ENCODE measurements at regions not wholly inside any gene's neighbourhood (a gene's known extent, or its start where the extent isn't known, plus 50 kb on each side); places are given as distances from the start of the nearest gene placed in this dataset.

DNA sequence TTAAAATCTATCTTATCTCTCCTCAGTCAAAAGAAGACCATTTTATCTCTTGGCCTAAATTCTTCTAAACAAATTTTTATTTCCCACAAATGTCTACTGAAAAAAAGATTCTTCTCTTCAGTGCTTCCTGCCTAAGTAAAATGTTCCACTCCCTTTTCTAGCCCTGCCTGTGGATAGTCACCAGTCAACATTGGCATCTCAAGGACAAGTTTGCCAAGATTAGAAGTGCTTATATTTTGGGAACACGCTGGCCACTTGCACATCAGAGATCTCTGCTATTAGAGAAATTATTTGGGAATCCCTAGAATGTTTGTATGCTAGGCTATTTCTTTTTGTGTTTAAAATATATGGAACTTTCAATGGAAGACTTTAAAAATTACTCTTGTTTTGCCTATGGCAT lies 758.2 kb upstream of the CDH7 start:
- H3K9ac ChIP-seq (ENCODE audit: low read depth in 1 of 2, low read length in 2 of 2) = no peak overlapping the region
- H3K27ac ChIP-seq (ENCODE audit: low read depth, low read length) = no peak overlapping the region
- H3K4me1 ChIP-seq (ENCODE audit: control insufficient read depth in 1 of 2, insufficient read depth in 2 of 2, low read length in 2 of 2) = no peaks in the 10 kb centered on the region
- H3K4me3 ChIP-seq (ENCODE audit: low read depth in 1 of 2, low read length in 2 of 2) = no peak overlapping the region
- H3K9me3 ChIP-seq (ENCODE audit: control insufficient read depth in 1 of 2, low read length in 2 of 2) = no peaks in the 10 kb centered on the region
- no peaks in the 10 kb centered on the region for H3K36me3 ChIP-seq (ENCODE audit: control insufficient read depth in 1 of 2, insufficient read depth in 2 of 2, low read length in 2 of 2)
- no peaks in the 10 kb centered on the region for H3K27me3 ChIP-seq (ENCODE audit: control insufficient read depth in 1 of 2, insufficient read depth in 2 of 2, low read length in 2 of 2)

DNA sequence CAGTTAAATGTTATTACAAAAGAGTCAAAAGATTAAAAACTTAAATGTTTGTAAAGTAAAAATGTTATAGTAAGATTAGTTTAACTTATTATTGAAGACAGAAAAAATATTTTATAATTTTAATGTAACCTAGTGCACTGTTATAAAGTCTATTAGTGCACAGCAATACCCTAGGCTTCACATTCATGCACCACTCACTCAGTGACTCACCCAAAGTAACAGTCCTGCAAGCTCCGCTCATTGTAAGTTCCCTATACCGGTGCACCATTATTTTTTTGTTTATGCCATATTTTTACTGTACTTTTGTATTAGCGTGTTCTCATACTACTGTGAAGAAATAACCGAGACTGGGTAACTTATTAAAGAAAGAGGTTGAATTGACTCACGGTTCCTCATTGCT lies 759.7 kb upstream of the CDH7 start:
- H3K4me1 ChIP-seq (ENCODE audit: control insufficient read depth in 1 of 2, insufficient read depth in 2 of 2, low read length in 2 of 2) = no peaks in the 10 kb centered on the region
- H3K27me3 ChIP-seq (ENCODE audit: control insufficient read depth in 1 of 2, insufficient read depth in 2 of 2, low read length in 2 of 2) = no peaks in the 10 kb centered on the region
- no peak overlapping the region for H3K9ac ChIP-seq (ENCODE audit: low read depth in 1 of 2, low read length in 2 of 2)
- H3K27ac ChIP-seq (ENCODE audit: low read depth, low read length) = no peak overlapping the region
- H3K9me3 ChIP-seq (ENCODE audit: control insufficient read depth in 1 of 2, low read length in 2 of 2) = no peaks in the 10 kb centered on the region
- no peaks in the 10 kb centered on the region for H3K36me3 ChIP-seq (ENCODE audit: control insufficient read depth in 1 of 2, insufficient read depth in 2 of 2, low read length in 2 of 2)
- H3K4me3 ChIP-seq (ENCODE audit: low read depth in 1 of 2, low read length in 2 of 2) = no peak overlapping the region

DNA sequence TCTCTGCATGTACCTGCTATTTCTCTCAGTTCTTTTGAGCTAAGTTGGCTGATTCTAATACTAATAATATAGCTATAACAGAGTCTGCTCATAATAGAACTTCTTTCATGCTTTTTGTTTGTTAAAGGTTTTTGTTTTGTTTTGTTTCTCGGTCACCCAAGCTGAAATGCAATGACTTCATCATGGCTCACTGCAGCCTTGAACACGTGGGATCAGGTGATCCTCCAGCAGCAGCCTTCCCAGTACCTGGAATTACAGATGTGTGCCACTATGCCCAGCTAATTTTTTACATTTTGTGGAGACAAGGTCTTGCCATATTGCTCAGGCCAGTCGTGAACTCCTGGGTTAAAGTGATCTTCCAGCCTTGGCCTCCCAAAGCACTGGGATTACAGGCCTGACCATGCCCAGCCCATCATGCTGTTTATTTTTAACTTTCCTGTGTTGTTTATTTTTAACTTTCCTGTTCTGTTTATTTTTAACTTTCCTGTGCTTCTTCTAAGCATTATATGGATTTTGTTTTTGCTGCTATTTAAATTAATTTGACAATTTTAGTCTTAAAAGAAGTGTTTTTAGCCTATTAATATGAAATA lies 763.8 kb upstream of the CDH7 start:
- no peak overlapping the region for H3K27ac ChIP-seq (ENCODE audit: low read depth, low read length)
- H3K9ac ChIP-seq (ENCODE audit: low read depth in 1 of 2, low read length in 2 of 2) = no peak overlapping the region
- H3K4me3 ChIP-seq (ENCODE audit: low read depth in 1 of 2, low read length in 2 of 2) = no peak overlapping the region
- no peaks in the 10 kb centered on the region for H3K9me3 ChIP-seq (ENCODE audit: control insufficient read depth in 1 of 2, low read length in 2 of 2)
- H3K4me1 ChIP-seq (ENCODE audit: control insufficient read depth in 1 of 2, insufficient read depth in 2 of 2, low read length in 2 of 2) = no peaks in the 10 kb centered on the region
- no peaks in the 10 kb centered on the region for H3K36me3 ChIP-seq (ENCODE audit: control insufficient read depth in 1 of 2, insufficient read depth in 2 of 2, low read length in 2 of 2)
- no peaks in the 10 kb centered on the region for H3K27me3 ChIP-seq (ENCODE audit: control insufficient read depth in 1 of 2, insufficient read depth in 2 of 2, low read length in 2 of 2)

DNA sequence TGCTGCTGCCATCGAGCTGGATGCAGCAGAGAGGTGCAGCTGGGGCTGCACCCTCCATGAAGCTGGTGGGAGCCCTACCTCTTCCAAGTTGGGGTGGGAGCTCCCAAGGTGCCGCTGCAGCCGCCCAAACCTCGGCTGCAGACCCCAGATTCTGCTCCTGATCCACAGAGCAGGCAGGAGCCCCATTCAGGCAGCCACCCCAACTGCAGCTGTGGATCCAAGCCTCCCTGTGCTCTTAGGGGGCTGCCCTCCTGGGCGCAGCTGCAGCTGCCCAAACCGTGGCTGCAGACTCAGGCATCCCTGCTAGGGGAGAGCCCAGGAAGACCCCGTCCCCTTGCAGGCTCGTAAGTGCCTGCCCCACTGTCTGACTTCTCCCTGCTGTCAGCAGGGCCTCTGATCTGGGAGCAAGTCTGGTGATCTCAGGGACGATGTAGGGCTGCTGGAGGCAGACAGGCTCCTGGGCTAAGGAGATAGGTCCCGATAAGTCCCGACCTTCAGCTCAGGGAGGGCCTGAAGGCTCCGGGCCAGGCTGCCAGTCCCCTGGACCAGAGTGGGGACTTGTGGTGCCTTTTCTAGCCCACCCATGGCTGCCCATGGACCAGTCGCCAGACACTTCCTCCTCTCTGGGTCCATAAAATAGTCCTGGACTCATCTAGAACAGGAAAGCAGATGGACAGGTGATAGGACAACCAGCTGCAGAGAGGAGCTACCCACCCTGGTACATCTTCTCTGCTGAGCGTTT lies 767.1 kb upstream of the CDH7 start:
- no peaks in the 10 kb centered on the region for H3K36me3 ChIP-seq (ENCODE audit: control insufficient read depth in 1 of 2, insufficient read depth in 2 of 2, low read length in 2 of 2)
- no peak overlapping the region for H3K9ac ChIP-seq (ENCODE audit: low read depth in 1 of 2, low read length in 2 of 2)

DNA sequence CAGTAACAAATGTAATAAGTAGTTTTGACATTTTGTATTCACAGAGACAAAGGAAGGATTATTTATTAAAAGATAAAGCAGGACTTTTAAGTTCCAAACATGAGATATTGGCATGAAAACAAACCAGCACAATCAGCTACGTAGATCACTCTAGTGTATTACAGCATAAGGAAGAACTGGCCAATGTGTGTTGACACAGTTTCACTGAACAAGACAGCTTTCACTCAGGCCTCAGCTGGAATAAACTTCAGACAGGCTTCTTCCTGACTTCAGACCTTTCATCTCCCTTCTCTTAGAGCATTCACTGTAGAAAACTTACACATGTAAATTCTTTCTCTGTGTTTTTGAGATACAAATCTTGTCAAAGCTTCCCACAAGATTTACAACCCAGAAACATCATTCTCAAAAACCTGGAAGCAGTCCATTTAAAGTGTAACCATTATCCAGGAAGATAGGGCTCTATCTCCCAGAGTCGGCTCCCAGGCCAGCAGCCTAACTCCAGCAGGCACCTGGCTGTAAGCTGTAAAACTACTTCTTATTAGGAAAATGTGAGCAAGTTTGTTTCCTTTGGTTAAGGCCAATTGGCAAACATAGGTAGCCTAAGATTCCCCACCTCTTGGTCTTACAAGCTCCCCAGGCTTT lies 768.3 kb upstream of the CDH7 start:
- no peaks in the 10 kb centered on the region for H3K36me3 ChIP-seq (ENCODE audit: control insufficient read depth in 1 of 2, insufficient read depth in 2 of 2, low read length in 2 of 2)
- no peak overlapping the region for H3K27ac ChIP-seq (ENCODE audit: low read depth, low read length)
- no peaks in the 10 kb centered on the region for H3K27me3 ChIP-seq (ENCODE audit: control insufficient read depth in 1 of 2, insufficient read depth in 2 of 2, low read length in 2 of 2)
- H3K9me3 ChIP-seq (ENCODE audit: control insufficient read depth in 1 of 2, low read length in 2 of 2) = no peaks in the 10 kb centered on the region
- no peaks in the 10 kb centered on the region for H3K4me1 ChIP-seq (ENCODE audit: control insufficient read depth in 1 of 2, insufficient read depth in 2 of 2, low read length in 2 of 2)
- no peak overlapping the region for H3K9ac ChIP-seq (ENCODE audit: low read depth in 1 of 2, low read length in 2 of 2)
- no peak overlapping the region for H3K4me3 ChIP-seq (ENCODE audit: low read depth in 1 of 2, low read length in 2 of 2)

More for the DNA sequence above, 767.1 kb upstream of the CDH7 start:
- H3K4me1 ChIP-seq (ENCODE audit: control insufficient read depth in 1 of 2, insufficient read depth in 2 of 2, low read length in 2 of 2) = no peaks in the 10 kb centered on the region
- no peaks in the 10 kb centered on the region for H3K9me3 ChIP-seq (ENCODE audit: control insufficient read depth in 1 of 2, low read length in 2 of 2)
- H3K27ac ChIP-seq (ENCODE audit: low read depth, low read length) = no peak overlapping the region
- H3K4me3 ChIP-seq (ENCODE audit: low read depth in 1 of 2, low read length in 2 of 2) = no peak overlapping the region
- H3K27me3 ChIP-seq (ENCODE audit: control insufficient read depth in 1 of 2, insufficient read depth in 2 of 2, low read length in 2 of 2) = no peaks in the 10 kb centered on the region

DNA sequence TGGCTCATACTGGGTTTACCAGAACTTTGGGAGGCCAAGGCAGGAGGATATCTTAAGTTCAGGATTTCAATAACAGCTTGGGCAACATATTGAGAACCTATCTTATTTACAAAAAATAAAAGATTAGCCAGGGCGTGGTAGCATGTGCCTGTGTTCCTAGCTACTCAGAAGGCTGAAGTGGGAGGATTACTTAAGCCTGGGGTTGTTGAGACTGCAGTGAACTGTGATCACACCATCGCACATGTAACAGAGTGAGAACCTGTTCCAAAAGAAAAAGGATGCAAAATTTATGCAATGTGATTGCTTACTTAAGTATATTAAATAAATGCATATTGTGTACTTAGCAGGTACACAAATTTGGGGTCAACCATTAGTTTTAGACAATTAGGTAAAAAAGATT lies 768.9 kb upstream of the CDH7 start:
- H3K27me3 ChIP-seq (ENCODE audit: control insufficient read depth in 1 of 2, insufficient read depth in 2 of 2, low read length in 2 of 2) = no peaks in the 10 kb centered on the region
- H3K9ac ChIP-seq (ENCODE audit: low read depth in 1 of 2, low read length in 2 of 2) = no peak overlapping the region
- H3K4me3 ChIP-seq (ENCODE audit: low read depth in 1 of 2, low read length in 2 of 2) = no peak overlapping the region
- H3K4me1 ChIP-seq (ENCODE audit: control insufficient read depth in 1 of 2, insufficient read depth in 2 of 2, low read length in 2 of 2) = no peaks in the 10 kb centered on the region
- H3K27ac ChIP-seq (ENCODE audit: low read depth, low read length) = no peak overlapping the region
- H3K9me3 ChIP-seq (ENCODE audit: control insufficient read depth in 1 of 2, low read length in 2 of 2) = no peaks in the 10 kb centered on the region
- H3K36me3 ChIP-seq (ENCODE audit: control insufficient read depth in 1 of 2, insufficient read depth in 2 of 2, low read length in 2 of 2) = no peaks in the 10 kb centered on the region

DNA sequence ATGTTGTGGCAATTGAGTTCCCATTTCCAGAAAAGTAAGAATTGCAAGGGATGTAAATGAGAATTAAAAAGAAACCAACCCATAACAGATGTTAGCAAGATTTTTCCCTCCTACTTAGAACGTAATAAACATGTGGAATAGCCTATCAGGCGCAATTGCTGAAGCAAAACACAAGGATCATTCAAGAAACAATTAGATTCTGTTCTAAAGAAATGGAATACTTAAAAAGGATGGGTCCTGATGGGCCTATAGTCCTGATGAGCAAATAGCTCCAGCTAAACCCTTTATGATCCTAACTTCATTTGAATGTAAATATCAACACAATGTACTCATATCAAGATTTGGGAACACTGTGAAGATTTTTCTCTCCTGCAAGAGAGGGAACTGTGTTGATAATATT lies 771.0 kb upstream of the CDH7 start:
- Histone ChIP-seq H3K9ac (ENCODE audit: low read depth in 1 of 2, low read length in 2 of 2) (no peak overlapping the region), H3K36me3 (ENCODE audit: control insufficient read depth in 1 of 2, insufficient read depth in 2 of 2, low read length in 2 of 2) (no peaks in the 10 kb centered on the region), H3K27me3 (ENCODE audit: control insufficient read depth in 1 of 2, insufficient read depth in 2 of 2, low read length in 2 of 2) (no peaks in the 10 kb centered on the region), H3K9me3 (ENCODE audit: control insufficient read depth in 1 of 2, low read length in 2 of 2) (no peaks in the 10 kb centered on the region), H3K4me1 (ENCODE audit: control insufficient read depth in 1 of 2, insufficient read depth in 2 of 2, low read length in 2 of 2) (no peaks in the 10 kb centered on the region), H3K4me3 (ENCODE audit: low read depth in 1 of 2, low read length in 2 of 2) (no peak overlapping the region), H3K27ac (ENCODE audit: low read depth, low read length) (no peak overlapping the region)

DNA sequence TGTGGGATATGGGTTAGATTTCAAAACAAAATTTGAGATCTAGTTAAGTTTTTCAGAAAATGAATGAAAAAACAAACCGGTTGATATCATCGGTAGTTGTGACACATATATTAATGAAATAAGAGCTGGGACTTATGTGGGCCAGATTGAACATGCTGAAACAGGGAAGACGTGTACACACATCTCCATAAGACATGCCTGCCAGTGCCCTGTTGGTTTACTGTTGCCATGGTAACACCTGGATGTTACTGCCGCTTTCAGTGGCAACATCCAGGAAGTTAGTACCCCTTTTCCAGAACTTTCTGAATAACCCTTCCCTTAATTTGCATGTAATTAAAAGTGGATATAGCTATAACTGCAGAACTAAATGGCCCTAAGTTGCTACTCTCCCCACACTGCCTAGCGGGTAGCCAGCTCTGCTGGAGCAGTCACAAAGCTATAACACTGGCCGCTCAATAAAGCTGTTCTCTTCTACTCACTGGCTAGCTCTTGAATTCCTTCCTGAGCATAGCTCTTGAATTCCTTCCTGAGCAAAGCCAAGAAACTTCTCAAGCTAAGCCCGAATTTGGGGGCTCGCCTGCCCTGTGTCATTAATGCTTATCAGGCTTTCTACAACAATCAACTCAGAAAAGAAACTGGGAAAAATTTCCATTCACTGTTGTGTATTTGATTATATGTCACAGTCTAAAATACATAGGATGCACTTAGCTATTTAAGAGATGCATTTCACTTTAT lies 776.3 kb upstream of the CDH7 start:
- Histone ChIP-seq H3K27ac (ENCODE audit: low read depth, low read length) (no peak overlapping the region), H3K9ac (ENCODE audit: low read depth in 1 of 2, low read length in 2 of 2) (no peak overlapping the region), H3K9me3 (ENCODE audit: control insufficient read depth in 1 of 2, low read length in 2 of 2) (no peaks in the 10 kb centered on the region), H3K27me3 (ENCODE audit: control insufficient read depth in 1 of 2, insufficient read depth in 2 of 2, low read length in 2 of 2) (no peaks in the 10 kb centered on the region), H3K36me3 (ENCODE audit: control insufficient read depth in 1 of 2, insufficient read depth in 2 of 2, low read length in 2 of 2) (no peaks in the 10 kb centered on the region), H3K4me1 (ENCODE audit: control insufficient read depth in 1 of 2, insufficient read depth in 2 of 2, low read length in 2 of 2) (no peaks in the 10 kb centered on the region), H3K4me3 (ENCODE audit: low read depth in 1 of 2, low read length in 2 of 2) (no peak overlapping the region)

DNA sequence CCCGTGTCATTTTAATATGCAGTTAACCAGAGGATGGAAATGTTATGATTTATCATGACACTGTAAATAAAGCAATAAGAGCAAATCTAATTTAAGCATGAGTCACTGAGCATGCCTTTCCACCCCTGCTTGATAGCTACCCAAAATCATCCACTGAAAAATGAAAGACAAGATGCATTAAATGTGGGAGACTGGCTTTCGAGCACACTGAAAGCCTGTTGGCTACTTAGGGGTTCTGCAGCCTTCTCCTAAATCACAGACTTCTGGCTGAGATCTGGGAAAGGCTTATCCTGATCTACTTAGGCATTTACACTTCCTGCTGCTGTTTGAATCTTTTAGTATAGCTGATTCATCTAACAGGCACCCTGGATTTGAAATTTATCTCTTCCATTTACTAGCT lies 778.3 kb upstream of the CDH7 start:
- H3K27me3 ChIP-seq (ENCODE audit: control insufficient read depth in 1 of 2, insufficient read depth in 2 of 2, low read length in 2 of 2) = no peaks in the 10 kb centered on the region
- no peak overlapping the region for H3K4me3 ChIP-seq (ENCODE audit: low read depth in 1 of 2, low read length in 2 of 2)
- no peaks in the 10 kb centered on the region for H3K36me3 ChIP-seq (ENCODE audit: control insufficient read depth in 1 of 2, insufficient read depth in 2 of 2, low read length in 2 of 2)
- no peak overlapping the region for H3K9ac ChIP-seq (ENCODE audit: low read depth in 1 of 2, low read length in 2 of 2)
- H3K4me1 ChIP-seq (ENCODE audit: control insufficient read depth in 1 of 2, insufficient read depth in 2 of 2, low read length in 2 of 2) = no peaks in the 10 kb centered on the region
- H3K9me3 ChIP-seq (ENCODE audit: control insufficient read depth in 1 of 2, low read length in 2 of 2) = no peaks in the 10 kb centered on the region
- no peak overlapping the region for H3K27ac ChIP-seq (ENCODE audit: low read depth, low read length)

DNA sequence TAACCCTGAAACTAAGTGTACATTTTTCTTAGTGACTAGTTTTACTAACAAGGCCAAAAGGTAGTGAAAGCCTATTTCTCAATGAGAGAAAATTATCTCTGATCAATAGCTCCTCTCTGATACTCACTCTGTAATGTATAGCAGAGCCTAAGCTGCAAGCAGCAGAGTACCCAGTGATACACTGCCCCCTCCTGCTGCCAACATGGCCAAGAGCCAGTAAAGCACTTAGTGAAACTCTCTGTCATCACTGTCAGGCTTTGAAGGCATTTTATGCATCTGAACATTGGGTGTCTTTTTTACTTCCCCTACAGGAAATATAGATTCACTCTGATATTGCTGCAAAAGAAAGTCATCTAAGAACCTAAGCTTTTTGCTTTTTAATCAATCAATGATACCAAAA lies 784.1 kb upstream of the CDH7 start:
- H3K9ac ChIP-seq (ENCODE audit: low read depth in 1 of 2, low read length in 2 of 2) = no peak overlapping the region
- no peaks in the 10 kb centered on the region for H3K36me3 ChIP-seq (ENCODE audit: control insufficient read depth in 1 of 2, insufficient read depth in 2 of 2, low read length in 2 of 2)
- H3K9me3 ChIP-seq (ENCODE audit: control insufficient read depth in 1 of 2, low read length in 2 of 2) = no peaks in the 10 kb centered on the region
- H3K4me3 ChIP-seq (ENCODE audit: low read depth in 1 of 2, low read length in 2 of 2) = no peak overlapping the region
- no peaks in the 10 kb centered on the region for H3K4me1 ChIP-seq (ENCODE audit: control insufficient read depth in 1 of 2, insufficient read depth in 2 of 2, low read length in 2 of 2)
- H3K27me3 ChIP-seq (ENCODE audit: control insufficient read depth in 1 of 2, insufficient read depth in 2 of 2, low read length in 2 of 2) = no peaks in the 10 kb centered on the region
- no peak overlapping the region for H3K27ac ChIP-seq (ENCODE audit: low read depth, low read length)

All from duodenal mucosa (tissue), 2 donors.